B cell (primary cell): ENCODE measurements at regions not wholly inside any gene's neighbourhood (a gene's known extent, or its start where the extent isn't known, plus 50 kb on each side); places are given as distances from the start of the nearest gene placed in this dataset.

ENCODE experiments used
- EZH2 ChIP-seq: IDR thresholded peaks from 2 replicates; pipeline ENCODE4 v1.6.1; 2012; ENCODE audit warnings: borderline replicate concordance, low read depth, mild to moderate bottlenecking, moderate library complexity, low read length; ENCODE audit not compliant: insufficient read depth, poor library complexity, severe bottlenecking
- TF ChIP-seq, protein P1 (sequence below): fragments of 200-600 bp; IDR thresholded peaks from one replicate; pipeline ENCODE4 v1.8.0; 2022; ENCODE audit warnings: antibody characterized with exemption, mild to moderate bottlenecking

DNA sequence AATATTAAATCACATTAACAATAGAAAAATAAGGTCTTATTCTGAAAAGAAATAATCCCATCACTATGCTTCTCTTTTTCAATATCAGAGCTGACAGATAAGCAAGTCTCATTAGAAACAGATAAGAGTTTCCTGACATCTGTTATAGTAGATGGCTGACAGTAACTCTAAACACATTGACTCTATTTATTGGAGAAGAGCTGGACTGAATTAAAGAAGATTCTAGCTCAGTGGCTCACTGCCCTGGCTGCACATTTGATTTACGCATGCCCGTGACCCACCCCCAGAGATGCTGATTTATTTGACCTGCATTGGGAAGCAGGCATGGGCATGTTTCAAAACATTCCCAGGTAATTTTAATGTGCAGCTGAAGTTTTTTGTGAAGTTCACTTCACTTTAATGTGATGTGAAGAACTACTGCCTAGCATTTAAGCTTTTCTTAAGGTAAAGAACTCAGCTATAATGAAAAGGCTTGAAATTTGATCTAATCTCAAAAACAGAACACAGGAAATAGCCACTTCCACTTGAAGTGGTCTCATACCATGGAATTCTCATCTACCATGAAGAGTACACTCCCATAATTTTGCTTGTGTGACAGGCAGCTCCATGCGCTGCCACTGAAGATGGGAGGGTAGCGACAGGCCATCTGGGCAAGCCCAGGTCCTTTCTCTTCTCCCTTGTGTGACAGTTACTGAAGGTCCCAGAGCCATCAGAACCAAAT is 162.3 kb downstream of the TPBG start:
- TF ChIP-seq, protein P1, sequence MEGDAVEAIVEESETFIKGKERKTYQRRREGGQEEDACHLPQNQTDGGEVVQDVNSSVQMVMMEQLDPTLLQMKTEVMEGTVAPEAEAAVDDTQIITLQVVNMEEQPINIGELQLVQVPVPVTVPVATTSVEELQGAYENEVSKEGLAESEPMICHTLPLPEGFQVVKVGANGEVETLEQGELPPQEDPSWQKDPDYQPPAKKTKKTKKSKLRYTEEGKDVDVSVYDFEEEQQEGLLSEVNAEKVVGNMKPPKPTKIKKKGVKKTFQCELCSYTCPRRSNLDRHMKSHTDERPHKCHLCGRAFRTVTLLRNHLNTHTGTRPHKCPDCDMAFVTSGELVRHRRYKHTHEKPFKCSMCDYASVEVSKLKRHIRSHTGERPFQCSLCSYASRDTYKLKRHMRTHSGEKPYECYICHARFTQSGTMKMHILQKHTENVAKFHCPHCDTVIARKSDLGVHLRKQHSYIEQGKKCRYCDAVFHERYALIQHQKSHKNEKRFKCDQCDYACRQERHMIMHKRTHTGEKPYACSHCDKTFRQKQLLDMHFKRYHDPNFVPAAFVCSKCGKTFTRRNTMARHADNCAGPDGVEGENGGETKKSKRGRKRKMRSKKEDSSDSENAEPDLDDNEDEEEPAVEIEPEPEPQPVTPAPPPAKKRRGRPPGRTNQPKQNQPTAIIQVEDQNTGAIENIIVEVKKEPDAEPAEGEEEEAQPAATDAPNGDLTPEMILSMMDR, result no peak
- no peak for TF ChIP-seq EZH2
